T-helper 1 cell treated with Interleukin-12 subunit alpha and Interleukin-12 subunit beta and Interleukin-4 antibody, amounts not matched to agents 30 ng/mL and 1 ng/mL, for 36 hours (primary cell): ENCODE measurements at regions not wholly inside any gene's neighbourhood (a gene's known extent, or its start where the extent isn't known, plus 50 kb on each side); places are given as distances from the start of the nearest gene placed in this dataset.
"Not testable (repeated sequence)": the region's sequence is repeated elsewhere in the genome, so short reads cannot be mapped to it uniquely, and the experiment has no call there.

ENCODE experiments used
- intact Hi-C: fragments of 100-400 bp; cut with micrococcal nuclease; formaldehyde crosslinking; loops from one replicate; pipeline ENCODE4 v1.15.1; 2024

GRCh38 chr19:13652810-13653590 lies 111.3 kb upstream of the MRI1 start:
- intact Hi-C loops: no loop called here

- intact Hi-C loops: no loop called here
These were observed 117.6 kb upstream of the MRI1 start for GRCh38 chr19:13646758-13647157.

- intact Hi-C loops: no loop called here
These were observed 119.7 kb upstream of the MRI1 start for GRCh38 chr19:13644645-13645044.

GRCh38 chr19:13640611-13641010 lies 123.7 kb upstream of the MRI1 start:
- intact Hi-C loops: no loop called here

GRCh38 chr19:13639342-13639929 lies 124.9 kb upstream of the MRI1 start:
- intact Hi-C loops: no loop called here

GRCh38 chr19:13637664-13638063 lies 126.7 kb upstream of the MRI1 start:
- intact Hi-C loops: no loop called here

- intact Hi-C loops: no loop called here
These were observed 128.4 kb upstream of the CACNA1A start for GRCh38 chr19:13634658-13635057.

- intact Hi-C loops: no loop called here
These were observed 127.2 kb upstream of the CACNA1A start for GRCh38 chr19:13633522-13633922.

GRCh38 chr19:13633109-13633508 lies 126.8 kb upstream of the CACNA1A start:
- intact Hi-C loops: no loop called here

GRCh38 chr19:13632164-13632563 lies 125.9 kb upstream of the CACNA1A start:
- intact Hi-C loops: not testable (repeated sequence)

- intact Hi-C loops: no loop called here
These were observed 123.5 kb upstream of the CACNA1A start for GRCh38 chr19:13629687-13630357.

- intact Hi-C loops: no loop called here
These were observed 121.3 kb upstream of the CACNA1A start for GRCh38 chr19:13627531-13627930.

GRCh38 chr19:13623716-13624710 lies 117.7 kb upstream of the CACNA1A start:
- intact Hi-C loops: no loop called here

- intact Hi-C loops: no loop called here
These were observed 116.8 kb upstream of the CACNA1A start for GRCh38 chr19:13622766-13623715.

GRCh38 chr19:13621413-13621812 lies 115.1 kb upstream of the CACNA1A start:
- intact Hi-C loops: no loop called here

GRCh38 chr19:13619203-13619632 lies 112.9 kb upstream of the CACNA1A start:
- intact Hi-C loops: no loop called here

- intact Hi-C loops: no loop called here
These were observed 109.6 kb upstream of the CACNA1A start for GRCh38 chr19:13615890-13616289.

- intact Hi-C loops: no loop called here
These were observed 107.2 kb upstream of the CACNA1A start for GRCh38 chr19:13613447-13613846.

- intact Hi-C loops: no loop called here
These were observed 105.3 kb upstream of the CACNA1A start for GRCh38 chr19:13611596-13611995.

GRCh38 chr19:13610039-13610691 lies 103.9 kb upstream of the CACNA1A start:
- intact Hi-C loops: no loop called here
